ENCODE measurements at regions not wholly inside any gene's neighbourhood (a gene's known extent, or its start where the extent isn't known, plus 50 kb on each side); places are given as distances from the start of the nearest gene placed in this dataset.

DNA sequence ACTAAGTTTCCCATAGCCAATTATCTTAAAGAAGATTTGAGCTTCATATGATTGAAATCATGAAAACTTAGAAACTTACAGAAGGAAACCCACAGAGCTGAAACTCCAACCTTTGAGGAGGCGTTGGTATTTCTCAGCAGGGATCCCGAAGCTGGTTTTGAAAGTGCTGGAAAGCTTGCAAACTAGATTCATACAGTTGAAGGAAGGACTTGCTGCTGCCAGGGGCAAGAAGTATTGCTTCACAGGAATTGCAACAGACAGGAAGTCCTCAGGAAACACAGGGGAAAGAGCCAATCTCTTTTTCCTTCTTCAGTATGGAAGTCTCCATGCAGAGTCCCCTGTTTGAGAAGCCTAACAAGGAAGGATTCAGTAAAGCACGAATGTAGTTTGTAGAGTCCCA, 419.7 kb downstream of the CD109 start:
- no peak overlapping the region for H3K27ac Mint-ChIP-seq
- H3K4me3 Mint-ChIP-seq, result no peak overlapping the region
- H3K27me3 Mint-ChIP-seq, result no peaks in the 10 kb centered on the region
- H3K9me3 Mint-ChIP-seq, result peaks cover 10% of the 10 kb centered on the region
- H3K4me1 Mint-ChIP-seq (ENCODE audit: low read depth in 2 of 2), result no peaks in the 10 kb centered on the region
- no peak for DNase-seq (ENCODE audit: low spot score)
- H3K36me3 Mint-ChIP-seq, result no peaks in the 10 kb centered on the region
- no peak for ATAC-seq

DNA sequence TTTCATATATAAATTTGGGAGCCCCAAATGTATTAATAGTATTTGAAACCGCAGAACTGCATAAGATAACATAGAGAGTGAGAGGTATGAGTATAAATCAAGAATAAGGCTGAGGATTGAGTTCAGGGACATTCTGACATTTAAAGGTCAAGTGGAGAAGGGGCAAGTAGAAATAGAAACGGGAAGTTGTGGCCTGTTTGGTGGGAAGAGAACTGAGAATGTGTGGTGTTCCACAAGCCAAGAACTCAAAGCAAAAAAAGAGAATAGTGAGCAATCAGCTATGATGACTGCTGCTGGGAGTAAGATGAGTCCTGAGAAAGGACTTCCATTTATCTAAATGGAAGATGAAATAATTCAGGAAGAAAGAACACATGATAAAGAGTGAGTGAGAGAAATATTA, 418.4 kb downstream of the CD109 start:
- peaks cover 10% of the 10 kb centered on the region for H3K9me3 Mint-ChIP-seq
- H3K36me3 Mint-ChIP-seq, result no peaks in the 10 kb centered on the region
- ATAC-seq, result no peak
- no peaks in the 10 kb centered on the region for H3K27me3 Mint-ChIP-seq
- no peak overlapping the region for H3K27ac Mint-ChIP-seq
- no peaks in the 10 kb centered on the region for H3K4me1 Mint-ChIP-seq (ENCODE audit: low read depth in 2 of 2)
- H3K4me3 Mint-ChIP-seq, result no peak overlapping the region
- no peak for DNase-seq (ENCODE audit: low spot score)

DNA sequence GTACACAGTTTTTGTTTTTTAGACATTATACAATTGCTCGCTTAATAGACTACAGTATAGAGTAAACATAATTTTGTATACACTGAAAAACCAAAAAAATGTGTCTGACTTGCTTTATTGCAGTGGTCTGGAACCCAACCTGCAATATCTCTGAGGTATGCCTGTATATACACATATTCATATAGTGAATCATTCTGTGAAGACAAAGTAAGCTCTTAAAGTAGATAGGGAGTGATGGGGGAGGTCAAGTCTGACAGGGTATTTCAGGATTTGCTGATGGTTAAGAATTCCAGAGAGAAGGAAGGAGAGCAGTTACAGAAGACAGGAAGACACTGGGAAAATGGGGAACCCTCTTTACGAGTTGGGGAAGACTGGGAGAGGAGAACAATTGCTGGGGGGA, 417.9 kb downstream of the CD109 start:
- no peak for ATAC-seq
- Mint-ChIP-seq H3K36me3 (no peaks in the 10 kb centered on the region), H3K4me3 (no peak overlapping the region), H3K4me1 (ENCODE audit: low read depth in 2 of 2) (no peaks in the 10 kb centered on the region), H3K27ac (no peak overlapping the region), H3K9me3 (peaks cover 10% of the 10 kb centered on the region), H3K27me3 (no peaks in the 10 kb centered on the region)
- no peak for DNase-seq (ENCODE audit: low spot score)

DNA sequence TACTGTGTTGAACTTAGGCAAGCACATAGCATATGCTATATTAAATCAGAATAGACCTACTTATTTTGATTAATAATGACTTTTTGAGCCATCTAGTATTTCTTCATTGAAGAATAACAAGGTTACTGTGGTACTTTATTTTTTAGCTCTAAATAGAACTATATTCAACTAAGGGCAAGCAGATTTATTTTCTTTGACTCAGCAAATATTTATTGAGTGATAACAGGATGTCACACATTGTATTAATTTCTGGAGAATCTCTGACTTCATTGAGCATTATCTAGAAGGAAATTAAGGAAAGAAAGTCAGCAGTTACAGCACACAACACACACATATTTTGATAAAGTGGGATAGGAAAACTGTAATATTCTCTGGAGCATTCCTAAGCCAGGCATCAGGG, 407.4 kb downstream of the CD109 start:
- no peak for DNase-seq (ENCODE audit: low spot score)
- H3K9me3 Mint-ChIP-seq, result peaks cover 8% of the 10 kb centered on the region
- no peaks in the 10 kb centered on the region for H3K4me1 Mint-ChIP-seq (ENCODE audit: low read depth in 2 of 2)
- ATAC-seq, result no peak
- H3K36me3 Mint-ChIP-seq, result no peaks in the 10 kb centered on the region
- H3K27ac Mint-ChIP-seq, result no peak overlapping the region
- H3K27me3 Mint-ChIP-seq, result no peaks in the 10 kb centered on the region
- no peak overlapping the region for H3K4me3 Mint-ChIP-seq

DNA sequence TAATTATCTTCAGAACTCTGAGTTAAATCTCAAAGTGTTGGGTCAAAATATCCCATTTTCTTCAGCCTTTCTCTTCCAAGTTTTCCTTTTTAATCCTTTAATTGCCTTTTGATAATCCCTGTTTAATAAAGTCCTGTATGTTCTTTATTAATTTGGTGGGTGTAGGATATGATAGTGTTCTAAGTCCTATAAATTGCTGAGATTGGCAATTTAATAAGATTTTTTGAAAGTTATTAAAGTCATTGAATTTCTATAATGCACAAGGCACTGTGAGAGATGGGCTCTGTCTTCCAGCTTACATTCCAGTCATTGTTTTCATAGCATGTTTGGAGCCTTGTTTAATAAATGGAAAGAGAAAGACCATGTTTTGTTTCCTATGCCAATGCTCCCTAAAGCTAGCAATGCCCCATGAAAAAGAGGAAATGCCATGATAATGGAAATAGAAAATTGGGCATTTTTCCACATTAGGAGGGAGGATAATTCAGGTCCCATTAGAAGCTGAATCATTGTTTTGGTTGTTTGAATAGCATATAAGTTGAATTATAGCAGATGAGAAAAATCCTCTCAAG, 404.8 kb downstream of the CD109 start:
- Mint-ChIP-seq H3K36me3 (no peaks in the 10 kb centered on the region), H3K27me3 (no peaks in the 10 kb centered on the region), H3K9me3 (peaks cover 11% of the 10 kb centered on the region), H3K27ac (no peak overlapping the region), H3K4me3 (no peak overlapping the region), H3K4me1 (ENCODE audit: low read depth in 2 of 2) (no peaks in the 10 kb centered on the region)
- ATAC-seq (no peak), DNase-seq (ENCODE audit: low spot score) (no peak)

DNA sequence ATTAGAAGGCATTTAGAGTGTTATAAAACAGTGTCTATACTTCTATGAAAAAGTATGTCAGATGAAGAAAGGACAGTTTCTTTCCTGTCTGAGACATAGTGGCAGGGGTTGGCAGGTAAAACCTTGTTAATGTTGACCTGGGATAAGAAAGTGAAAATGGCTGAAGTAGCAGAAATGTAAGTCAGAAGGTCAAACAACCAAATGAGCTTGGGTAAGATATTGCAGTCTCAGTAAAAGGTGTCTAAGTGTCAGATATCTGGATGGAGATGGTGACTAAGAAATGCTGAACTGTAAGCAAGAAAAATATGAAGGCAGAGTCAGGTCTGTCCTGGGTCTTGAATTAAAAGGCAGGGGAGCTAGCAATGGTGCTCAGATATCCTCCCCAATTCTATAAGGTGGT, 400.3 kb downstream of the CD109 start:
- H3K27me3 Mint-ChIP-seq, result peaks cover 0 to under 1% of the 10 kb centered on the region in 2 donors
- no peak for ATAC-seq
- H3K36me3 Mint-ChIP-seq, result no peaks in the 10 kb centered on the region
- H3K4me3 Mint-ChIP-seq, result no peak overlapping the region
- DNase-seq (ENCODE audit: low spot score), result no peak
- H3K4me1 Mint-ChIP-seq (ENCODE audit: low read depth in 2 of 2), result no peaks in the 10 kb centered on the region
- H3K9me3 Mint-ChIP-seq, result peaks cover 2% of the 10 kb centered on the region
- no peak overlapping the region for H3K27ac Mint-ChIP-seq

DNA sequence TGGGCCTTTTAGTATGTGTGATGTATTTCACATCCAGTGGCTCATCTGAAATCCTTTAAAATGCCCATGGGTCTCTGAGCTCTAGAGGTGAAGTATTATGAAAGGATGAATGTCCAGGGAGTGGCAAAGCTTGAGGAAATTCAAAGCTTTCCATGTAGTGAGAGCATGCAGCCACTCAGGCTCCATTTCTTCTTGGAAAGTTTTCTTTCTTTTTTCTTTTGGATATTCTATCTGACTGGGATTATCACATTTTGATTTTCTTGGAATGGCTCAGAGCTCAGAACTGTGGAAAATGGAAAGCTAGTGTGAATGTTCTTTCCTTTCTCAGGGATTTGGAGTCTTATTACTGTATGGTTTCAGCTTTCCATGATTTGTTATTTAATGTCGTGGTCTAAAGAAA, 397.4 kb downstream of the CD109 start:
- ATAC-seq, result no peak

DNA sequence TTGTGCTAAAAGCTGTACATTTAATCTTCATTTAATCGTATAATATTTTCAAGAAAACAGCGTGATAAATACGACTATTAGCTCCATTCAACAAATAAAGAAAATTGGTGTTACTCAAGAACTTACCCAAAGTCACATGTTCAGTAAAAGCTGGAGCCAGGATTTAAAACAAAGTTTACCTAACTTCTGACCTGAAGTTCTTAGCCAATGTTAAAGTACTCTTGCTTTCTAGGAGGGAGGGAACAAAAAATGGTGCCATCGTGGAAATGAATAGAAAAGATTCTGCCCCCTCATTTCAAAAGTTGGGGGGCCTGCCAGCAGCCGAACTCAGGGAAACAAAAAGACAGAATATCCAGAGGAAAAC, 395.8 kb downstream of the CD109 start:
- DNase-seq (ENCODE audit: low spot score), result no peak
- H3K4me3 Mint-ChIP-seq, result no peak overlapping the region
- no peaks in the 10 kb centered on the region for H3K36me3 Mint-ChIP-seq
- no peaks in the 10 kb centered on the region for H3K4me1 Mint-ChIP-seq (ENCODE audit: low read depth in 2 of 2)
- peaks cover 0 to 11% of the 10 kb centered on the region in 2 donors for H3K27me3 Mint-ChIP-seq
- ATAC-seq, result no peak
- H3K27ac Mint-ChIP-seq, result no peak overlapping the region
- peaks cover 5% of the 10 kb centered on the region for H3K9me3 Mint-ChIP-seq

More for the DNA sequence above, 397.4 kb downstream of the CD109 start:
- H3K4me3 Mint-ChIP-seq, result no peak overlapping the region
- no peak for DNase-seq (ENCODE audit: low spot score)
- H3K9me3 Mint-ChIP-seq, result peaks cover 5% of the 10 kb centered on the region
- H3K36me3 Mint-ChIP-seq, result no peaks in the 10 kb centered on the region
- H3K27me3 Mint-ChIP-seq, result peaks cover 0 to 11% of the 10 kb centered on the region in 2 donors
- no peaks in the 10 kb centered on the region for H3K4me1 Mint-ChIP-seq (ENCODE audit: low read depth in 2 of 2)
- no peak overlapping the region for H3K27ac Mint-ChIP-seq

DNA sequence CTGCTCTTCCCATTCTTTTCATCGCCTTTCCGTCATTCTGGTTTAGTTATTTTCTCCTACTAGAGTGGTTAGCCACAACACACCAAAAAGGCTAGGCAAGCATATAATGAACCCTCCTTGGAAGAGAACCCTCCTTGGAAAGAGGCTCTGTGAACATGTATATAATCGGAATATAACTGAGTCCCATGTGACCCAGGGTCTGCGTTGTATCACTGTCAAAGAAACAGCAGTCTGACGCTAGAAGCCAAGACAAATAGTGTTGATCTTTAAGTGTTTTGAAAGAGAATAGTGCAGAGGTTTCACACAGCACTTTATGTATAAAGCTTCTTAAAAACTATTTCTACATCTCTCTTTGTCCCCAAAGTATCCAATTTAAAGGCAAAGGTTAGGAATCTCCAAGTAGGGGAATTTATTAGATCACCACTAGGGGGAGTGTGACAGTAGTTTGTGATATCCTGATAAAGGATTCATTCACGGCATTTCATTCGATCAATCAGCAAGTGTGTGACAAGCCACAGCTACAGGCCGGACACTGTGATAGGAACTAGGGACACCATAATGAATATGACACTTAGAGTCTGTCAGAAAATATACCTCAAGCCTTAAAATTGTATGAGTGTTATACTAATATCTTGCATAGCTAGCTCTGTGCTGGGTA, 395.3 kb downstream of the CD109 start:
- Mint-ChIP-seq H3K4me3 (no peak overlapping the region), H3K9me3 (peaks cover 5% of the 10 kb centered on the region), H3K4me1 (ENCODE audit: low read depth in 2 of 2) (no peaks in the 10 kb centered on the region), H3K27me3 (peaks cover 0 to 15% of the 10 kb centered on the region in 2 donors), H3K27ac (no peak overlapping the region), H3K36me3 (no peaks in the 10 kb centered on the region)
- DNase-seq (ENCODE audit: low spot score), result no peak
- ATAC-seq, result no peak

DNA sequence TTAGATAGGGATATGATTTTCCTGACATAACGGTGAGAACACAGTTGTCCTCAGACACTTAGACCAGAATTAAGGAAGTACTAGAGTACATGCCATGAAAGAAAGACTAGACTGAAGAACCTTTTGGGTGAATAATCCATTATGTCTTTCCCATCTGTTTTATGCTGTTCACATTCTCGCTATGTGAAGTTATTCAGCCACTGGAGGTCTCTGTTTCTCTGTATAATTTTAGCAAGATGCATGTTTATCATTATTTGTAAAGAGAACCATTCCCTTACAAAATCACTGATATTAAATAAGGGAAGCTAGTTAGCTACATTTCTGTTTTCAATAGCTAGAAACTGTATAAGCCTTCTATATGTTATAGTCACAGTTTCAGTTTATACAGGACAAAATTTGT, 391.9 kb downstream of the CD109 start:
- H3K4me1 Mint-ChIP-seq (ENCODE audit: low read depth in 2 of 2), result no peaks in the 10 kb centered on the region
- DNase-seq (ENCODE audit: low spot score) (no peak), ATAC-seq (no peak)
- peaks cover 0 to 15% of the 10 kb centered on the region in 2 donors for H3K27me3 Mint-ChIP-seq
- peaks cover 5% of the 10 kb centered on the region for H3K9me3 Mint-ChIP-seq
- no peak overlapping the region for H3K27ac Mint-ChIP-seq
- H3K36me3 Mint-ChIP-seq, result no peaks in the 10 kb centered on the region
- no peak overlapping the region for H3K4me3 Mint-ChIP-seq

DNA sequence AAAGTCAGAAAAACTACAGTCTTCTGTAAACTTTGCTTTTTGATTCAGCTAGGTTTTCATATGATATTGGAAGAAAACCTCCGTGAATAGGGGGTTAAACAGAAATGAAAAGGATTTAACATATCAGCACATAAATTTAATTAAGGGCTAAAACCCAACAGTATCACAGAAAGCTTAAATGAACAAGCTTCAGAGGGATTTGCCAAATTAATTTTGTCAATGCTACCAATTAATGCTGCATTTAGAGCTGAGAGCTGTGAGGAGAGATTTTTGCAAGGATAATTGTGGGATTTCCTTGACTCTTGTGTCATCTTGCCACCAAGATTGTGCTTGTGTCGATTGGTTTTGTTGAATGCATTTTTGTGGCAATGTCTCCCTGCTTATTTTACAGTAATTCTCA, 379.9 kb downstream of the CD109 start:
- no peak for ATAC-seq

DNA sequence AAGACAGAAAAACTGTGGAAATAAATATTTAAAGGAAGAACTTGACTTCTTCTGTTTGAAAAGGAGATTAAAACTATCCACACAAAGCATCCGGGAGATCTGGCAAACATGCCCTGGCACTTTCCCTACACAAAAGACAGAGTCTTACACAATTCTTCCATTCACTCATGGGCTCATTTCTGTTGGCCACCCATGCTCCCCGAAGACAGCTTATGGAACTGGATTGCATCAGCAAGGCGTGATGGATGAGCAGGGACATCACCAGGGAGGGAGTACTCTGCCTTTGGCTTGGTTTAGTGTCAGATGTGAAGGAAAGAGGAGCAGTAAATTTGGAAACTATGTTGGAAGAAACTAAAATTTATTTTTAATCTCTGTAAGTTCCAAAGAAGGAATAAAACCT, 379.3 kb downstream of the CD109 start:
- no peak overlapping the region for H3K27ac Mint-ChIP-seq
- ATAC-seq (no peak), DNase-seq (ENCODE audit: low spot score) (no peak)
- peaks cover 4% of the 10 kb centered on the region for H3K9me3 Mint-ChIP-seq
- H3K4me1 Mint-ChIP-seq (ENCODE audit: low read depth in 2 of 2), result no peaks in the 10 kb centered on the region
- no peak overlapping the region for H3K4me3 Mint-ChIP-seq
- H3K27me3 Mint-ChIP-seq, result no peaks in the 10 kb centered on the region
- no peaks in the 10 kb centered on the region for H3K36me3 Mint-ChIP-seq

More for the DNA sequence above, 379.9 kb downstream of the CD109 start:
- DNase-seq (ENCODE audit: low spot score), result no peak
- H3K9me3 Mint-ChIP-seq, result peaks cover 4% of the 10 kb centered on the region
- no peaks in the 10 kb centered on the region for H3K27me3 Mint-ChIP-seq
- H3K4me1 Mint-ChIP-seq (ENCODE audit: low read depth in 2 of 2), result no peaks in the 10 kb centered on the region
- H3K4me3 Mint-ChIP-seq, result no peak overlapping the region
- H3K27ac Mint-ChIP-seq, result no peak overlapping the region
- H3K36me3 Mint-ChIP-seq, result no peaks in the 10 kb centered on the region

DNA sequence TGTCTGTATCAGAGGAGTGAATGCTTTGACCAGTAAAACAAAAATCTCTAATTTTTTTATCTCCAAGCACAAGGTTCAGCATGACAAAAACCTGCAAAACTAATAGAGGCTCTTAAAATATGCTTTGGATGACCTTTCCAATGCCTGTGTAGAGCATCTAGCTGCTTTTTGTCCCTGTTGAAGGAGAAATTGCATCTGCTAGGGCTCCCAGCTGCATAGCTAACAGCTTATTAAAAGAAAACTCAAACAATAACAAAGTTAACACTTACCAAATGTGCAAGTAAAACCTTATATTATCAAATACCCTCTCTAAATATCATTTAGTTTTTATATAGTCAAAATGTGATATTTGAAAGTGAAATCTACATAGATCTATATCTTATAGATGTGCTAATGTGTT, 378.6 kb downstream of the CD109 start:
- ATAC-seq (no peak), DNase-seq (ENCODE audit: low spot score) (no peak)
- Mint-ChIP-seq H3K4me1 (ENCODE audit: low read depth in 2 of 2) (no peaks in the 10 kb centered on the region), H3K27me3 (no peaks in the 10 kb centered on the region), H3K9me3 (peaks cover 4% of the 10 kb centered on the region), H3K36me3 (no peaks in the 10 kb centered on the region), H3K27ac (no peak overlapping the region), H3K4me3 (no peak overlapping the region)

DNA sequence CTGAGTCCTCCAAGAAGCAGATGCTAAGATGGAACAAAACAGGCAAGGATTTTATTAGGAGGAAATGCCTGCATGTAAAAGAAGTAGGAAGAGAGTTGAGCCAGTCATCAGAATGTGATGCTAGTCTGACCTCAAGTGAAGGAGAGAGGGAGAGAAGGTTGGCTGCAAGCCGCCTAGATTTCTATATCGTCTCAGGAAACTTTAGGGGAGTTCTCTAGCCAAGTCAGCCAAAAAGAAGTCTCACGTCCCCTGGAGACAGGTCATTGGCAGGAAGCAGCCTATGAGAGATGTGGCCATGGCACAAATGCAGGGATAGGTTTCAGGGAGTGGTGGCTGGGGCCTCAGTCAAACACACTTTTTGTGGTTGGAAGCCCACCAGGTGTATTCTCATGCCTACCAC, 378.0 kb downstream of the CD109 start:
- Mint-ChIP-seq H3K4me1 (ENCODE audit: low read depth in 2 of 2) (no peaks in the 10 kb centered on the region), H3K27me3 (no peaks in the 10 kb centered on the region), H3K9me3 (peaks cover 4% of the 10 kb centered on the region), H3K36me3 (no peaks in the 10 kb centered on the region), H3K4me3 (no peak overlapping the region), H3K27ac (no peak overlapping the region)
- DNase-seq (ENCODE audit: low spot score) (no peak), ATAC-seq (no peak)

DNA sequence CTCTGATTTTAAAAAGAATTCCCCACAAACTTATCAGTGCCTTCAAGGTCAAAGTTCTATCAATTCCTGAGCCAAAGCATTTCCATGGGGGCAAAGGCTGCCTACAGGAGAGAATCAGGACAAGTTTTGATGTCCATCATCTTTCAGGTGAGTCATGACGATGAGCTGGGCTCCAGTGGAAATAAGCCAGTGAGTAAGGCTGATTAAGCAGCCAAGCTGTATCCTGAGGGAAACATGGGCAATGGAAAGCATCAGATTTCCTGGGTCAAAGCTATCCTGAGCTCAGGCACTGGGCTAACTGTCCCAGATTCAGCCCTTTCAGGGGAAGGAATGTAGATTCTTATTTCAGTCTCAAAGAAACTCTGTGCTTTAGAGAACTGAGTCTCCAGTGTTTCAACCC, 377.4 kb downstream of the CD109 start:
- DNase-seq (ENCODE audit: low spot score) (no peak), ATAC-seq (no peak)
- no peaks in the 10 kb centered on the region for H3K4me1 Mint-ChIP-seq (ENCODE audit: low read depth in 2 of 2)
- H3K36me3 Mint-ChIP-seq, result no peaks in the 10 kb centered on the region
- H3K9me3 Mint-ChIP-seq, result peaks cover 4% of the 10 kb centered on the region
- H3K4me3 Mint-ChIP-seq, result no peak overlapping the region
- H3K27ac Mint-ChIP-seq, result no peak overlapping the region
- no peaks in the 10 kb centered on the region for H3K27me3 Mint-ChIP-seq

Data from natural killer cell treated with Interleukin-12 subunit alpha and Interleukin-12 subunit beta and Interleukin-15 and Interleukin-18, amount 100 ng/mL, for 72 hours (primary cell).